ENCODE measurements at regions not wholly inside any gene's neighbourhood (a gene's known extent, or its start where the extent isn't known, plus 50 kb on each side); places are given as distances from the start of the nearest gene placed in this dataset.
A peak's percentile ranks its signal among the peaks of the same experiment; 100 is the strongest.

DNA sequence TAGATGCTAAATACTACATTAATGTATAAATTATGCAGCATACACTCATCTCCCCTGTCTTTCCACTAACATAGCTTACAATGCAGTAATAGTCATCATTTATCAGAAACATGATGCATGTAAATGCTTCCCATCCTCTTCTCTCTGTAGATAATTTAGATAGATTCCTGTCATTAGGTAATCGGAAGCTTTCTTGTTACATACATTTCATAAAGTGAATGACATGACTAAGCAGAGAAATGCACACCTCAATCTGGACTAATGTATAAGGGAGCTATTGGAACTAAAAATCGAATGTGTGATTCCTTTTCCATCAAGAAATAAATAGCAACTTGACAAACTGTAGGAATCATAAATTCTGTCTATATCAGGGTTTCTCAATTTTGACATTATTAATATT, 273.4 kb downstream of the RASSF9 start:
- TF ChIP-seq, protein P1, sequence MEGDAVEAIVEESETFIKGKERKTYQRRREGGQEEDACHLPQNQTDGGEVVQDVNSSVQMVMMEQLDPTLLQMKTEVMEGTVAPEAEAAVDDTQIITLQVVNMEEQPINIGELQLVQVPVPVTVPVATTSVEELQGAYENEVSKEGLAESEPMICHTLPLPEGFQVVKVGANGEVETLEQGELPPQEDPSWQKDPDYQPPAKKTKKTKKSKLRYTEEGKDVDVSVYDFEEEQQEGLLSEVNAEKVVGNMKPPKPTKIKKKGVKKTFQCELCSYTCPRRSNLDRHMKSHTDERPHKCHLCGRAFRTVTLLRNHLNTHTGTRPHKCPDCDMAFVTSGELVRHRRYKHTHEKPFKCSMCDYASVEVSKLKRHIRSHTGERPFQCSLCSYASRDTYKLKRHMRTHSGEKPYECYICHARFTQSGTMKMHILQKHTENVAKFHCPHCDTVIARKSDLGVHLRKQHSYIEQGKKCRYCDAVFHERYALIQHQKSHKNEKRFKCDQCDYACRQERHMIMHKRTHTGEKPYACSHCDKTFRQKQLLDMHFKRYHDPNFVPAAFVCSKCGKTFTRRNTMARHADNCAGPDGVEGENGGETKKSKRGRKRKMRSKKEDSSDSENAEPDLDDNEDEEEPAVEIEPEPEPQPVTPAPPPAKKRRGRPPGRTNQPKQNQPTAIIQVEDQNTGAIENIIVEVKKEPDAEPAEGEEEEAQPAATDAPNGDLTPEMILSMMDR (conservative IDR thresholded peaks at IDR 0.05): no peak

DNA sequence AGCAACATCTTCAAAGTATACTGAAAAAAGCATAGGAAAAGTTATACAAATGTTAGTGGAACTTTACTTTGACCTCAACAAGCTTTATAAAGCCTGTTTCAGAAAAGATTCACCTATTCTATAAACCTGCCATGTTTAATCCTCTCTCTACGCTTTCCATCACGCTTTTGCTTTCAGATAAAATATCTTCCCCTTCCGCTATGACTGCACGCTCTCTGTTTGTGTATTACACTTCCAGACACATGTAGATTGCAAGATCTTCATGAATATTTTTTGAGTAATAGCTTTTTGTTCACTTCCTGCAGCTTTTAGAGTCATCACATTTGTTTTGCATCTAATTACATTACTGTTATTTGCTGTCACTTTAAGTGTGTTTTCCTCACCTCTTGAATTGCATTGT, 271.4 kb downstream of the RASSF9 start:
- Mint-ChIP-seq H3K27ac (ENCODE audit: unreplicated experiment) (no peak overlapping the region), H3K4me1 (peaks cover 4% of the 10 kb centered on the region), H3K9me3 (no peaks in the 10 kb centered on the region), H3K4me3 (no peak overlapping the region), H3K36me3 (ENCODE audit: low read depth) (no peaks in the 10 kb centered on the region), H3K27me3 (ENCODE audit: low read depth) (no peaks in the 10 kb centered on the region)
- TF ChIP-seq, protein P1 (conservative IDR thresholded peaks at IDR 0.05): no peak
- DNase-seq (ENCODE audit: low read depth, low spot score): no peak

More for the DNA sequence above, 273.4 kb downstream of the RASSF9 start:
- Mint-ChIP-seq H3K36me3 (ENCODE audit: low read depth) (no peaks in the 10 kb centered on the region), H3K9me3 (no peaks in the 10 kb centered on the region), H3K27ac (ENCODE audit: unreplicated experiment) (no peak overlapping the region), H3K4me3 (no peak overlapping the region), H3K27me3 (ENCODE audit: low read depth) (no peaks in the 10 kb centered on the region), H3K4me1 (no peaks in the 10 kb centered on the region)
- DNase-seq (ENCODE audit: low read depth, low spot score): no peak

DNA sequence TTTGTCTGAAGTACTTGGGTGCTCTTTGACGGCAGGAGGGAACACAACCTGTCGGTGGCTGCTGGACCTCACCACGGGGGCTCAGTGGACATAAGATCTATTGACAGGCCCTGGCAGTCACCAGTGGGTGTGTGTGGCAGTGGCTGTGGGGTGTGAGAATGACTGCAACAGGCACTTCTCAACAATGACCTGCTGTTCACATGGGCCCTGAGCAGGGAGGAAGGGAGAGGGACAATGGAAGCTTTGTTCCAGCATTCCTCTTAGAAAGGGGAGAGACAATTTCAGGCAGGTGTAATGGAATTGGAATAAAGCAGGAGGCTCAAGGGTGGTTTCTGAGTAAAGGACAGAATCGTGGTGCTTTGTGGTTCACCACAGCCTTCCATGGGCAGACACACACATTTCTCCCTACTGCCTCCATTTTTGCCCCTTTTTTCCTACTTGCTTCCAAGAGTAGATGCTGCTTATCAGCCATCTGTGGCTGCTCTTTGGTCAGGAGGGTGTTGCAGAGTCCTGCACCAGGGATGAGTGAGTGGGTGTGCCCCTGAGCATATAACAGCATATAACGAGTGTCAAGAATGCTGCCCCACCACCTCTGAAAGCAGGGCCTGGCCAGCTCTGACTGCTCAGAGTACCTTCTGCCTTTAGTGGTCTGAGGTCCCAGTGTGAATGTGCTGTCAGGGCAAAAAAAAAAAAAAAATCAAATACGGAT, 267.7 kb downstream of the RASSF9 start:
- no peak for DNase-seq (ENCODE audit: low read depth, low spot score)
- TF ChIP-seq, protein P1 (conservative IDR thresholded peaks at IDR 0.05): no peak
- peak overlapping the region; percentile 95 for H3K27ac Mint-ChIP-seq (ENCODE audit: unreplicated experiment)
- no peaks in the 10 kb centered on the region for H3K27me3 Mint-ChIP-seq (ENCODE audit: low read depth)
- no peaks in the 10 kb centered on the region for H3K9me3 Mint-ChIP-seq
- H3K36me3 Mint-ChIP-seq (ENCODE audit: low read depth): no peaks in the 10 kb centered on the region
- peaks cover 4% of the 10 kb centered on the region for H3K4me1 Mint-ChIP-seq
- H3K4me3 Mint-ChIP-seq: no peak overlapping the region

DNA sequence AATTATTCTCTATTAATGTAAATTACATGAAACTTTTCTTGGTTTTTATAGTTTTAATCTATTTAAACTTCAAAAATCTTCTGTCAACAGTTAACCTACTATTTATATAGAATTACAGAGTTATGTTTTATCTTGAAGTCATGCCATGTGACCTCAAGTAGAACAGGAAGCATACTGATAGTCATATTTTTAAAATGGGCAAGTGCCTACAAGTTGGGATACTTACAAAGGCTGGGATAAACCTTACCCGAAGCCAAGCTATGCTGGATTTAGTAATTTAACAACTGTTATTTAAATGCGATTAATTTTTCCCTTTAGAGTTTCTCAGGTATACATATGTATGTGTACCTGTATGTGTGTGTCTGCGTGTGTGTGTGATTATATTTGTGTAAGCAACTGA, 266.9 kb downstream of the RASSF9 start:
- TF ChIP-seq, protein P1 (conservative IDR thresholded peaks at IDR 0.05): no peak
- Mint-ChIP-seq H3K4me3 (no peak overlapping the region), H3K27me3 (ENCODE audit: low read depth) (no peaks in the 10 kb centered on the region), H3K9me3 (no peaks in the 10 kb centered on the region), H3K4me1 (peaks cover 4% of the 10 kb centered on the region), H3K36me3 (ENCODE audit: low read depth) (no peaks in the 10 kb centered on the region), H3K27ac (ENCODE audit: unreplicated experiment) (no peak overlapping the region)
- DNase-seq (ENCODE audit: low read depth, low spot score): no peak

DNA sequence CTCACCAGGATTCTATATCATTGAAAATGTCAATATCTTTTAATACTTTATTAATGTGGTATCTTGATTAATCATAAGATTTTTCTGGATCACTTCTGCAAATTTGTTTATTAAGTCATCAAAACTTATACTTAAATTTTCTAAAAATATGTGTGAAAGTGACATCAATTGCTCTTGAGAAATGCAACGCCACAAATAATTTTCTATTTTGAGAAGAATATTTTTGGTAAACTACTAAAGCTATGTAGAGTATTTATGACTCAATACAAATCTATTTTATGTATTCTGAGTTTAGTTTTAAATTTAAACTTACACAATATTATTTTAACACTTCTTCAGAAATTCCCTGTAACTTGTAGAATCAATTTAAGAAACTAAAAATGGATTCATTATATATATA, 263.3 kb downstream of the RASSF9 start:
- TF ChIP-seq, protein P1 (conservative IDR thresholded peaks at IDR 0.05): no peak
- H3K27me3 Mint-ChIP-seq (ENCODE audit: low read depth): no peaks in the 10 kb centered on the region
- H3K36me3 Mint-ChIP-seq (ENCODE audit: low read depth): no peaks in the 10 kb centered on the region
- no peaks in the 10 kb centered on the region for H3K9me3 Mint-ChIP-seq
- peaks cover 4% of the 10 kb centered on the region for H3K4me1 Mint-ChIP-seq
- no peak for DNase-seq (ENCODE audit: low read depth, low spot score)
- H3K27ac Mint-ChIP-seq (ENCODE audit: unreplicated experiment): no peak overlapping the region
- no peak overlapping the region for H3K4me3 Mint-ChIP-seq
